Dermis microvascular lymphatic vessel endothelial cell (primary cell): ENCODE measurements at regions not wholly inside any gene's neighbourhood (a gene's known extent, or its start where the extent isn't known, plus 50 kb on each side); places are given as distances from the start of the nearest gene placed in this dataset.
A peak's percentile ranks its signal among the peaks of the same experiment; 100 is the strongest.
"Not testable (repeated sequence)": the region's sequence is repeated elsewhere in the genome, so short reads cannot be mapped to it uniquely, and the experiment has no call there.

Source experiments
- DNase-seq, 2 donors: peaks; one replicate each; pipeline versions ENCODE4 v3.0.0 to v3.0.0-alpha.2; 2010; ENCODE audit warnings: low read depth in 2 of 2

DNA sequence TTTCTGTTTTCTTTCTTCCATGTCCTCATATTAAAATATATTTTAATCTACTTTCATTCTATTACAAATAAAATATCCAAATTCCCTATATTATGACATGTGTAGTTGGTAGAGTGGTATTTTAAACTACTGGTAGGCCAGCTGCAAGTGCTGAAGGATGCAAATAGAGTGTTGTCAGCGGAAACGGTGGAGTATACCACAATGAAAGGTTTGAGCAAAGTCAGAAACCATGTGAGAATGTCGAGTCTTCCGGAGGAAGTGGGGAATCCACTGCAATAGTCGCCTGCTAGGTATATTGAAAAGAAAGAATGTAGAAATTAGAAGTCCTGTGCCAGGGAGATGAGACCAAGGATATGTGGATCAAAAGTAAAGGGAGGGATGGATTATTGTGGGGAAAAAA lies 373.9 kb downstream of the DSEL start:
- DNase-seq, result no peak

- DNase-seq, result no peak
These were observed 376.0 kb downstream of the DSEL start for GRCh38 chr18:67140495-67140894.

DNA sequence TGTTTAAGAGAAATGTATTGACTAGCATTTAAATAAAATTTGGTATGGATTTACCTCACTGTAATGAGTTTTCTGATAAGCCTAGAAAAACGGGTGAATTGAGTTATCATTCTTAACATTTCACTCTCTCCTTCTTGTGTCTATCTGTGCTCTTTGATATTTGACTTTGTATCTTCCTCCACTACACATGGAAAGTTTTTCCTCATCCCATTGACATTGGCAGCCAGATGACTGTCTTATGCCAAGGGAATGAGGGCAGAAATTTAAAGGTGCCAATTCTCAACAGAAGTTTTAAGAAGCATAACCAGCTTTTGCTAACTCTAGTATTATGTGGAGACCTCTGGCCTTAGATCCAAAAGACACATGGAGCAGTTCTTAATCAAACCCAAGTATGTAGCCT lies 376.6 kb downstream of the DSEL start:
- DNase-seq, result no peak

DNA sequence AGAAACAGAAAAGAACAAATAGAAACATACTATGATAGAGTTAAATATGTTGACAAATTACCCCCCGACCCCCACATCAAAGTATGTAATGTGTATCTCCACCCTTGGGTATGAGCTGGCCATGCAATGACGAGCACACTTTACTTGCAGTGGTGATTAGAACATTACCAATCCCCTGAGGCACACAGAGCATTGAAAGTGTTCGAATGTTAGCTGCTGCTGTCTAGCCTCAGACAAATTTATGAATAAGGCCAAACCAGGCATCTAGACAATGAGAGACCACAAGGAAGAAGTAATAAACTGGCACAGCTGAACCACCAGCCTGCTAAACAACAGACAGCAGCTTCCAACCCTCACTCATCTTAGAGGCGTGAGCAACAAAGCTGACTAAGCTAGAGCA lies 380.5 kb downstream of the DSEL start:
- DNase-seq, result no peak

DNA sequence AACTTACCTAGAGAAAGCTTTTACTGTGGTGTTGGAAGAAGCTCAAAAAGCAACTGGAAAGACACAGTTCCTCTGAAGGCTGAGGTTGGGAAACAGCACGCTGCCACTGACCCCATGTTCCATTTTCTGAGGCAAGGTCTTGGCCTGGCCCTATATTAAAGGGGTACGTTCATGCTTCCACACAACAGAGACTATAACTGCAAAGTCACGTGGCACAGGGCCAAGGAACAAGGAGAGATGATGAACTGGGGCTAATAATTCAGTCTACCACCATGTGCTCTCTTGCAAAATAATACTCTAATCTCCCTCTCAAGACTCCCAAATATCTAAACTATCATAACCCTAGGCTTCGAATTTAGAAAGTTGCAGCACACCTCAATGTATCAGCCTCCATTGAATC lies 381.6 kb downstream of the DSEL start:
- DNase-seq, result no peak

DNA sequence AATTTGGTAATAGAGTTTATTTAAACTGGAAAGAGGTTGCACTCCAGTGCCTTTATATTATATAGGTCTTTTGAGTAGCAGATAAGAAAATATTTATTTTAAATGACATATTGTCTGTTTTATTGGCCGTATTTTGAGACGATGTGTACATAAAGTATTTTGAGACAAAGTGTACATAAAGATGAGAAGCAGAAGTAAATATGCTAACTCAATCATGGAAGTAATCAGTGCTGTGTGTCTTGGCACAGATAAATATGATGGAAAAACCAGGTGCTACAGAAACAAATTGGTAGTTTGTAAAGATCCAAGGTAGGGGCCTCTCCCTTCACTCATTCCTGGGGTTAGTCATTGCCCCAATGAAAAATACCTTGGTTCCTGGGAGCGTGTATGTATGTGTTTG lies 382.9 kb downstream of the DSEL start:
- no peak for DNase-seq

- DNase-seq, result no peak
These were observed 383.6 kb downstream of the DSEL start for GRCh38 chr18:67132919-67133318.

DNA sequence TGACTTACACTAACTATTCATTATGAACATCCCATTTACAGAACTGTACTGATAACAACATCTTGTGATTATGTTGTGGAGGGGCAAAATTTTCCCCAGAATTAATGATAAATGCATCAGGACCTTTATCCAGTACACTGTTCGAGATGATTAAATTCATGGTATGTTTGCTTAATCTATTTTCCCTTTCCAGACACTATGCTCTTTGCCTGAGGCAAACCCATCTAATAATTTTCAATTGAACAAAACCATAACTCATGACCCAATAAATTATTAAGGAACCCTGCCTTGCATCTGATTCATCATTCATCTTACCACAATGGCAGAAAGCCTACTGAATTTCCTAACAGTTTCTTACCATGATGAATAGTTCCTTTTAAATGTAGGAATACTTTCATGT lies 385.0 kb downstream of the DSEL start:
- DNase-seq, result no peak

GRCh38 chr18:67126751-67127150 lies 389.8 kb downstream of the DSEL start:
- not testable (repeated sequence) for DNase-seq

DNA sequence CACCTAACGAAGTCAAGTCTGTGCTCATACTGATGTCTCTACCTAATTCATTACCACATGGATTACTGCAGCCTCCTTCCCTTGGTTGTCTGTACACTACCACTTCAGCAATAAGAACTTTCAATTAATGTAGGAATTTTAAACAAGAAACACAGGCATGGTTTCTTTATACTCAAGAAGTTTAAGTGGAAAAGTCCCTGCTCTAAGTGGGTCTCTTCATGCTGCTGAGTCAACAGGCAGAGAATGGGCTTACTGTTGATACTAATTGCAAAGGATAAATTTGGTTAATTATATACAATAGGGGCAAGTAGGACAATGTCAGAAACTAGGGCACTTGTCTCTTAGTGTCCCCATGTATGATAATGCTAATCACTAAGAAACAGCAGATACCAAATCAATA lies 392.6 kb downstream of the DSEL start:
- DNase-seq, result no peak

DNA sequence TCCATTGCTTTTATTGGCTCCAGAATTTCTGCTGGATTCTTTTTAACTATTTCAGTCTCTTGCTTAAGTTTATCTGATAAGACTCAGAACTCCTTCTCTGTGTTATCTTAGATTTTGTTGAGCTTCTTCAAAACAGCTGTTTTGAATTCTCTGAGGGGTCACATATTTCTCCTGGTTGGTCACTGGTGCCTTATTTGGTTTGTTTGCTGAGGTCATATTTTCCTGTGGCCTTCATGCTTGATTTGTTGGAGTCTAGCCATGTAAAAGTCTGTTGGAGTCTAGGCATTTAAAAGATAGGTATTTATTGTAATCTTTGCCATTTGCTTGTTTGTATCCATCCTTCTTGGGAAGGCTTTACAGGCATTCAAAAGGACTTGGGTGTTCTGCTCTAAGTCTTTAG lies 398.7 kb downstream of the DSEL start:
- DNase-seq, result no peak

DNA sequence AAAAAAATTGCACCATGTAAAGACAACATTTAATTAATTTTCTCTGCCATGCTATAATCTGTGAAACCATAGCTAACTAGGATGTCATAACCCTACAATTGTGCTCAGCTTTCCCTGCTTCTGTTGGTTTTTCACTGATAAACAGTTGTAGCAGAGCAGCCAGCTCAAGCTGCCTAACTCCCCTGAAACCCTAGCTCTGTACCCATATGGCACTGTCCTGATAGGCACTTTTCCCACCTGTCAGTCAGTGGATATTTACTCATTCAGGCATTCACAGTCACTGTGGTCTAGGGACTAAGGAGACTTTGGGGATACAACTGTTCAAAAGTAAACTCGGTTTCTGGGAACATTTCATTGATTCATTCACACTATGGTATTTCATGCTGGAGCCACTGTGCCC lies 407.0 kb downstream of the DSEL start:
- DNase-seq, result no peak

DNA sequence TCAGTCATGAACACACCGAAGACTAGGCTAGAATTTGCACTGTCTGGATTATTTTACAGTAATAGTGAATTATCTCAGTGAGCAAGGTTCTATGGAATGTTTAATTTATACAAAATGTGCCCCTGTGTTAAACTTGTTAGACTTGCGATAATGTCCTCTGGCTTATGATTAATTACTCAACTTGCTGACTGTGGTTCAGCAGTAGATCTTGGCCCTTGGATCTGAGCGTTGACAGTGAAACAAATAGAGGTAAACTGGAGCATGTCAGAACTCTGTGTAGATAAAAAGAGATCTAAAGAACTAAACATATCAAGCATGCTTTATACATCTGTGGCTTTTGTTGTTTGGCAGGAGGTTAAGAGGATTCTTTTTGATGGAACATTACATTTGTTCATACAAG lies 407.6 kb downstream of the DSEL start:
- no peak for DNase-seq

- peak; percentile 59 to 67 for DNase-seq
These were observed 411.7 kb downstream of the DSEL start for GRCh38 chr18:67104700-67105284.

DNA sequence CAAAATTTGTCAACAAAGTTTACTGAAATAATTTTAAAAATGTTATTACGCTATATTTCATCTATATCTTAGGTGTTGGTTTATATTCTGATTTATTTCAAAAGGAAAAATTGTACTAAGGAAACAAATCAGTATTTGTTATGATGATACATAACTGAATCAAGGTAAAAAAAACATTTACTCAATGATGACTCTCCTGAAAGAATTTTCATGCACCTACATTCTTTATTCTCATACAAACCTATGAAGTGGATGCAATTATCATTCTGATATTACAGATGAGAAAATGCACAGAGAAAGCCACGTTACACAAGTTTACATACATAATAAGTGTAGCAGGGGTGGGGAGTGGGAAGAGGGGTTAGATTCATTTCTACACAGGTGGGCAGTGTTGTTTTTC lies 422.4 kb downstream of the DSEL start:
- no peak for DNase-seq

DNA sequence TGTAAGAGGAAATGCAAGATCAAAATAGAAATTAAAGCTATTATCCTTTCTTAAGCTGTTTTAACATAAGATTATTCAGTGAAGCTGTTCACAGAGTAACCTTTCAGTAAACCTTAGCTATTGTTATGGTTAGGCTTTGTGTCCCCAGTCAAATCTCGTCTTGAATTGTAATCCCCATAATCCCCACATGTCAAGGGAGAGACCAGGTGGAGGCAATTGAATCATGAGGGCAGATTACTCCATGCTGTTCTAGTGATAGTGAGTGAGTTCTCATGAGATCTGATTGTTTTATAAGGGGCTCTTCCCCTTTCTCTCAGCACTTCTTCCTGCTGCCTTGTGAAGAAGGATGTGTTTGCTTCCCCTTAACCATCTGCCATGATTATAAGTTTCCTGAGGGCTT lies 424.4 kb downstream of the DSEL start:
- no peak for DNase-seq

DNA sequence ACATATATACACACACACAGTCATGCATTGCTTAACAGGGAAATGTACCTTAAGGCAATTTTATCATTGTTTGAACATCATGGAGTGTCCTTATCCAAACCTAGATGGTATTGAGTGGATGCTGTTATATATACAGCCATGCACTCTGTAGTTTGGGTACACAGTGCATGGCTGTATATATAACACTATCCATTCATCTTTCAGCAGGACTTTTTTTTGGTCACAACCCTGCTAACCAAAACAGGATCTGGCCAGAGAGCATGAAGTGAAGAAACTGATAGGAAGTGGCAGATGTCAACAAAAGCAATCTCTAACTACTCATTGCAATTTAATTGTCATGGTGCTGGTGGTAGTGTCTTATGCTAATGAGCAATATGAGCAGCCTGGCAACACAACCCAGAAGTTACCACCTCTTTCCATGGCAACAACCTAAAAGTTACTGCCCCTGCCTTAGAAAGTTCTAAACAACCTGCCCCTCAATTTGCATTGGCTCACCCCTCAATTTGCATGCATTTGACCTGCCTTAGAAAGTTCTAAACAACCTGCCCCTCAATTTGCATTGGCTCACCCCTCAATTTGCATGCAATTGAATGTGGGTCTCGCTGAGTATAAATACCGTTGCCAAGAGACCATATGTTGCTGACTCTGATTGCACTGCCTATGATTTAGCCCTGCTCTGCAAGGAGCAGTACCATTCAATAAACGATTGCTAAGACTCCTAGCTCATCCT lies 434.9 kb downstream of the DSEL start:
- no peak for DNase-seq

DNA sequence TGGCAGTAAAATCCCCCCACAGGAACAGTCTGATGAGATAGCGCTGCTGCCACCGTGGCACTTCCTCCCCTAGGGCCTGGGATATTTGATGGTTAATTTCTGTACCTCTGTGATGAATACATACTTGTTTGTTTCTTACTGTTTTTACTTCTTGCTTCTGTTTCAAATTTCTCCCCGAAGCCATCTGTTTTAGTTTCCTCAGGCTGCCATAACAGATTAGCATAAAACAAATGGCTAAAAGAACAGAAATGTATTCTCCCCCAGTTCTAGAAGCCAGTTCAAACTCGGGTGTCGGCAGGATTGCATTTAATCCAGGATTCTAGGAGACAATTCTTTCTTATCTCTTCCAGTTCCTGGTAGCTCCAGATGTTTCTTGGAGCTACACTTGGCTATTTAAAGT lies 435.9 kb downstream of the DSEL start:
- no peak for DNase-seq

- DNase-seq, result no peak
These were observed 442.2 kb downstream of the DSEL start for GRCh38 chr18:67074309-67074708.

DNA sequence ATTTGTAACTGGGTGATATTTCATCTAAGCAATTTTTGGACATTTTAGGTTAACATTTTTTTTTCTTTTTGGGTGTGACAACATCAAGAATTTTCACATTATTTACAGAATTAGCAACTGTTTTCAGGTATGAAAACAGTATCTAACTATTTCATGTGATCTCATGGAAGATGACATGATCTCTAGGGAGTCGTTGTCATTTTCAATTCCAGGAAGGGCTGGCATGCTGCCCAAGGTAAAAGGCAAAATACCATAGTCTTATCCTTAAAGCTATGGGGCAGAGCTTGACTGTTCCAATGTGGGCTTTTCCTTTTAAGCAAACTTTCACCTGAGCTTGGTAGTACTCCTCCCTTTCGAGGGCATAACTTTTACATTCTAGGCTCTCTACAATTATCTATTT lies 443.7 kb downstream of the DSEL start:
- no peak for DNase-seq

- DNase-seq, result no peak
These were observed 447.9 kb downstream of the DSEL start for GRCh38 chr18:67068608-67069007.

DNA sequence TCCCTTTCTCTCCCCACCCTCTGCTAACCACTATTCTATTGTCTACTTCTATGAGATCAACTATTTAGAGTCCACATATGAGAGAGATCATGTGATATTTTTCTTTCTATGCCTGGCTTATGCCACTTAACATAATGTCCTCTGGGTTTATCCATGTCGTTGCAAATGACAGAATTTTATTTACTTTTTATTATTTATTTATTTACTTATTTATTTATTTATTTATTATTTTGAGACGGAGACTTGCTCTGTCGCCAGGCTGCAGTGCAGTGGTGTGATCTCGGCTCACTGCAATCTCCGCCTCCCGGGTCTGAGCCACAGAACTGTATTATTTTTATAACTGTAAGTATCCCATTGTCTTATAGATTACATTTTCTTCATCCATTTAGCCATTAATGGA lies 443.4 kb upstream of the CDH19 start:
- no peak for DNase-seq

DNA sequence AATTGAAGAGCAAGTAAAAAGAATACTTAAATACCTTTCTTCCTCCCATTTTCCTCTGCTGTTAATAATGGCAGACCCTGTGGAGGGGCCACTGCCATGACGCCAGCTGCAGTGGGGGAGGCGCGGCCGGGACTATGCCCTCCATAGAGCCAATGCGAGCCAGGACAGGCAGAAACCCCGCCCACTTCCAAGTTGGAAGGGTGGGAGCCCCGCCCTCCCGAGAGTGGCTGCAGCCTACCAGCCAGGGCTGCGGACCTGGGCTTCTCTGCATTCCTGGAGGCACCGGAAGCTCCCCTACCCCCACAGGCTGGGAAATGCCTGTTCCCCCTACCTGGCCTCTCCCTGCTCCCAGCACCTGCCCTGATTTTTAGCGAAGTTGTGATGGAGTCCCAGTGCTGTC lies 439.4 kb upstream of the CDH19 start:
- no peak for DNase-seq

DNA sequence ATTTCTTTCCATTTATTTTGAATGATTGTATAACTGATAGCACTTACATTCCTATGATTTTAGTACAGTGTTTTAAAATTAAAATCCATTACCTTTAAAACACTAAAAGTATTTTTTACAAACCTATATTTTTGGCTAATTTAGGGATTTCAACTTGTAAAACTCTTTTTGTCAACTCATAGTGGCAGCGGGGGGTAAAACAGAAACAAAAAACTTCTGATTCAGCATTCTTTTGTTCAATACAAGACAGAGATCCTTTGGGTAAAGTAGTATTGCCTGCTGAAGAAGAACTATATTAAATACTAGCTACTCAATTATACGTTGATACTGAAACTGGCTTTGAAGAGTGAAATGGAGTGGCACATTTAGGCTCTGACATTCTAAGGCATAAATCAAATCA lies 437.4 kb upstream of the CDH19 start:
- no peak for DNase-seq
